Right lung (tissue), 2 donors: ENCODE measurements at regions not wholly inside any gene's neighbourhood (a gene's known extent, or its start where the extent isn't known, plus 50 kb on each side); places are given as distances from the start of the nearest gene placed in this dataset.
"Not testable (repeated sequence)": the region's sequence is repeated elsewhere in the genome, so short reads cannot be mapped to it uniquely, and the experiment has no call there.

Experiments used
- DNase-seq, 2 donors: peaks; one replicate each; pipeline ENCODE4 v3.0.0-alpha.2; 2013

DNA sequence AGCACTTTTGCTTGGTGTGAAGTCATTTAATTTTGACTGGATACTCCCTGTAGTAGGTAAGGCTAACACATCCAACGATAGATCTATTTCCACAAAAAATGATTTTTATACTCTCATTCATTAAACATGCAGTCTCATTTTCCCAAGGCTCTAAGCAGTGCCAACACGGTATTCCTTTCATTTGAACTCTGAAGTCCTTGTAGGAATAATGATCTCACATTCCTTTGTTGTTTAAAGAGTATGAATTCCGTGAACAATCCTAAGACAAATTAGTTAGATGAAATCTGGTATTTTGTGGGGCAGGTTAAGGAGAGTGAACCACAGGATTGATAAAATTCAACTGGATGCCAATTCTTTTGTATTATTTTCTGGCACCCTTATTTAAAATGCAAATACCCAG is 66.6 kb downstream of the LACC1 start:
- DNase-seq: no peak

DNA sequence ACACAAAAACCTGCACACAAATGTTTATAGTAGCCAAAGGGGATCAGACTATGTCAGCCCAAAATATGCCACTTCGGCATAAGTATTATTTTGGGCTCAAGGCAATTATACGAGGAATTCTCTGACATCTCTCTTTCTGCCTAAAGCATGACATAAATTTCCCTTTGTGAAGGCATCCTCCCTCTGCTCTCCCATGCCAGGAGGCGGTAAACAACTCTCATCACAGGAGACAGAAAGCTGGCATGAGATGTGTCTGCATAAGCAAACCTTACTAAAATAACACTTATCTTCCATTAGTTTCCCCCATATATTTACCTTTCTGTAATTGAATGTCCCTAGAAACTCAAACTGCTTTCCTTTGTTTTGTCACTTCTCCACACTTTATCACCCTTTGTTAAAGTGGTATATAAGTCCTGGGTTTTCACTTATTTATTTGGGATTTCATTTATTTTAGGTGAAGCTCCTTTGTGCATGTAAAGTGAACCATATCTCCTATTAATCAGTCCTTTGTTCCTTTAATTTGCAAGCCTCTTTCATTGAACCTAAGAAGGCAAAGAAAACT is 68.3 kb downstream of the LACC1 start:
- no peak for DNase-seq

DNA sequence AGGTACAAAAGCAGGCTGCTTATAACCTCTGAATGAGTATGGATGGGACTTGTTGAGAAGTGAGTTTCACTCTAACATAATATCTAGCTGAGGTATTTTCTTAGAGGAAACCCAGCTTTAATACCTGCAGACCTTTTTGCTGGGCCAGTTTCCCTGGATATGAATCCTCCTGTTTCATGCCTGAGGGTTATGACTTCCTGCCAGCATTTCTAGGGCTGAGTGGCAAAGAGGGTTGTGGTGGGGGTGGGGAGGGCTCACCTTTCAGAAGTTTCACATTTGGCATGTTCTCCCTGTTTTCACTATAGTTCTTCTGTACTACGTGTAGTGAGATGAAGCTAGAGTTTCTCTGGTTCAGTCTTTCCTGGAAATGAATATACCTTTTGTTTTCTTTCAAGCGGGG is 73.7 kb downstream of the LACC1 start:
- no peak for DNase-seq

DNA sequence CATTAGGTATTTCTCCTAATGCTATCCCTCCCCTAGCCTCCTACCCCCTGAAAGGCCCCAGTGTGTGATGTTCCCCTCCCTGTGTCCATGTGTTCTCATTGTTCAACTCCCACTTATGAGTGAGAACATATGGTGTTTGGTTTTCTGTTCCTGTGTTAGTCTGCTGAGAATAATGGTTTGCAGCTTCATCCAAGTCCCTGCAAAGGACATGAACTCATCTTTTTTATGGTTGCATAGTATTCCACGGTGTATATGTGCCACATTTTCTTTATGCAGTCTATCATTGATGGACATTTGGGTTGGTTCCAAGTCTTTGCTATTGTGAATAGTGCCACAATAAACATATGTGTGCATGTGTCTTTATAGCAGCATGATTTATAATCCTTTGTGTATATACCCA is 77.3 kb downstream of the LACC1 start:
- DNase-seq: not testable (repeated sequence)

DNA sequence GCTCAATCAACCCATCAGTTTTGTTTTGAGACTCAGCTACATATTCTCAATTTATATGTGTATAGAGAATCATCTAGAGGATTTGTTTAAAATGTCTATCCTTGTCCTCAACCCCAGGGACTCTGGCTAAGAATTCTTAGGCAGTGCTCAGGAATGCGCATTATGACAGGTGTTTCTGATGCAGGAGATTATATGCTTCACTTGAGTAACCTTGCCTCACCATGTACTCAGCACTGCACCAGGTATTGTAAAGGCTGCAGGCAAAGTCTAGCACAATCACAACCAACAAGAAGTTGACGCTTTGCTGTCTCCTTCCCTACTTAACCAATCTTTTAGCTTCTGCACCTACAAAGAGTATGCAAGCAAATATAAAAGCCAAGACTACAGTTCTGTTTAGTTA is 79.6 kb downstream of the LACC1 start:
- DNase-seq: no peak

DNA sequence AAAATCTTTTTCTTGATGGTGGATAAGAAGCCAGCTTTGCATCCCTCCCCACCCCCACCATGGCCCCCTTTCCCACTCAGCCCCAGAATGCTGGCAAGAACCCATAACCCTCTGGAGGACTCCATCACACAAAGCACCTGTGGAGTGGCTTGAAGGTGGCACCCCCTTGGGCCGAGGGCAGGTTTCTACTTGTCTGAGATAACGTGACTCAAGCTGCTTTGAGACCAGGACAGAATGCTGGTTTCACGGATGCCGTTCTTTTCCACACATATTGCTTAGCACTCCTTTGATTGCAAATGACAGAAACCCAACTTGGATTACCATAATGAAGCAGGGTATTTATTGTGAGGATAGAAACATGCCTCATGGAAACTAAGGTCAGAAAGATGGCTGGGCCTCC is 82.2 kb downstream of the LACC1 start:
- no peak for DNase-seq

DNA sequence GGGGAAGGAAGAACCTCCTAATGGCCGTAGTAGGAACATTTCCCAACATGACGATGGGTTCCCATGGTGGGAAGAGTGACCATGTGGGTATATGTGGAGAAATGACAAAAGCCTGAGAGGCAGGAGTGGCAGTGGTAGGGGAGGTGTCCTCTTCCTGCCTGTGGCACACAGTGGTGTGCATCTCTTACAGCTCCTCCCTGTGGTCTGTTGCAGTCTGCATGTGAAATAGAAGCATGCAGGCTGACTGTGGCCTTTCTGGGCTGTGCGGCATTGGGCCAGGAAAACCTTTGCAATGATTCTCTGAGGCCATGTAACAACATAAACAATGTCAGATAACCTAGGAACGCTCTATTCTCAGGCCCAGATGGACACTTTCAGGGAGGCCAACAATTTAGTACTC is 84.0 kb downstream of the LACC1 start:
- no peak for DNase-seq

GRCh38 chr13:43964698-43965458 is 85.2 kb downstream of the LACC1 start:
- no peak for DNase-seq

- no peak for DNase-seq
Observed at GRCh38 chr13:43965459-43965845, 85.7 kb downstream of the LACC1 start.

- not testable (repeated sequence) for DNase-seq
Observed at GRCh38 chr13:43968251-43968942, 88.7 kb downstream of the LACC1 start.

GRCh38 chr13:43968943-43969690 is 89.4 kb downstream of the LACC1 start:
- DNase-seq: not testable (repeated sequence)

- DNase-seq: not testable (repeated sequence)
Observed at GRCh38 chr13:43969919-43970318, 90.2 kb downstream of the LACC1 start.

GRCh38 chr13:43970520-43971242 is 91.0 kb downstream of the LACC1 start:
- DNase-seq: not testable (repeated sequence)

GRCh38 chr13:43971324-43971723 is 91.6 kb downstream of the LACC1 start:
- DNase-seq: not testable (repeated sequence)

DNA sequence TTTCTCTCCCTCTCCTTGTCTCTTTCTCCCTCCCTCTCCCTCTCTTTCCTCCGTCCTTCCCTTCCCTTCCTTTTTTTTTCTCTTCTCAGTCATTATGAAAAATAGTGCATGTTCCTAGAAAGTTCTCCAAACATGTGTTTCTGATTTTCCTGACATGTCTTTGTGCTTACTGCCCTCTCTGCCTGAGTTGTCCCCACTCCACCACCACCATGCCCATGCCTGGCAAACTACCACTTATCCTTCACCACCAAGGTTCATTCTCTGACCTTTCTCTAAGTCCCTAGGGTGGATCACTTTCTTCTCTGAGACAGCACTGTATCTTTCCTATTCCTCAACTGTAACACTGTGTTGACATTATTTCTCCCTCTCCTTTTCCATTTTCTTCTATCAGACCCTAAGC is 98.2 kb downstream of the LACC1 start:
- DNase-seq: no peak

GRCh38 chr13:43978688-43979087 is 99.0 kb downstream of the LACC1 start:
- no peak for DNase-seq

- no peak for DNase-seq
Observed at GRCh38 chr13:43979492-43979891, 99.8 kb downstream of the LACC1 start.

GRCh38 chr13:43980587-43980986 is 100.9 kb downstream of the LACC1 start:
- DNase-seq: no peak

DNA sequence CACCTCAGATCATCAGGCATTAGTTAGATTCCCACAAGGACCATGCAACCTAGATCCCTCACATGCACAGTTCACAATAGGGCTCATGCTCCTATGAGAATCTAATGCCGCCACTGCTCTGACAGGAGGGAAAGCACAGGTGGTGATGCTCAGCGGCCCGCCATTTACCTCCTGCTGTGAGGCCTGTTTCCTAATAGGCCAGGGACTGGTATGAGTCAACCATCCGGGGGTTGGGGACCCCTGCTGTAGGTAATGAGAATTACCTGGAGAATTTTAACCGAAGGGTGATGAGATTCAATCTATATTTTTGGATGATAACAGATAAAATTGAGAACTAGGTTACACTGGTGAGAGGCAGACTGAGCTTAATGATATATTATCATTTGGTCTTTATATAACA is 101.4 kb downstream of the LACC1 start:
- DNase-seq: no peak

DNA sequence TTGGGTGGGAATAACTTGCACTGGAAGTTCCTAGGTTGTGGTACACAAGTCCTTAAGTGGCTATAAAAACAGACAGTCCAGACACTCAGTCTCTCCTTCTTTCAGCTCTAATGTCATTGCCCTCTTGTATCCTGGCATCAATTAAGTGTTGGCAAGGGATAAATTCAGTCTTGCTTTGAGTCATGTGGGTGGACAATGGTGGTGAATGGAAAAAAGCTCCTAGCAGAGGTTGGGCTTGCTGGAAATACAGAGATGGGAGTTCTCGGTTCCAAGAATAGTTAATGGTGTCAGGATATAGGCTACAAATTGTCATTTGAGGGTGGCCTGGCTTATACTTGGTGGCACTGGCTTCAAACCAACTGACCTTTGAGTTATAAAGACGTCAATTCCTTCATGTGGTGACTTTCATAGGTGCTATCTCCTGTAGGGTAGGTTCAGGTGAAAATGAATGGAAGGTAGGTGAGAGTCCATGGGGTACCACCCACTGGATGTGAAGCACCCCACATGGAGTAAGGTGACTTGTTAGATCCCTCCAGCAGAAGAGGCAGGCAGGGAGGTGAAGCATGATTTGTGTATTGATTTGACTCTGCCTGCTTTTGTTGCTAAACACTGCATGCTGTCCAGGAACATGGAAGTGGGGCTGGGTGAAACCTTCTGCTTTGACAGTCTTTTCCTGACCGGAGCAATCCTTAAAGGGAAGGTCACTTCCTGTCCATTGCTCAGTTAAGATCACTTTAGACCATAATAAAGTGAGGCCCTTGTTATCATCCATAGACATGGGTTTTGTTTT is 102.0 kb downstream of the LACC1 start:
- no peak for DNase-seq

DNA sequence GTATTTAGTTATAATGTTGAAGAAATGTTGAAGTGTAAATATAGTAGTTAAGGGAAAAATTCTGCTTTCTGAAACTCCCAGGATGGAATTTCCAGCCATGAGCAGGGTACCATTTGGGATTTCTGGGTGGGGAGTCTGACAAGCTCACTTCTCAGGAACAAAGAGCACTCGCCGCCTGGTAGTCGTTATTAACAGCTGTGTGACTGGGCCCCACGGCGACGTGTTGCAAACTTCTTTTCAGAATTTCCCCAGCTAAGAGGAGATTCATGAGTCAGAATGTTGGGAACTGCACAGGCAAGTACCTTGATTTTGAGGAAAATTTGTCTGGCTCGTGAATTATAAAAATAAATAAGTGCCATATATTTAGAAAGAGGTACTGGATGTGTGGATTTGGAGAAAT is 103.7 kb downstream of the LACC1 start:
- DNase-seq: no peak
